Activated T-cell treated with anti-CD3 and anti-CD28 coated beads for 48 hours (primary cell): ENCODE measurements at regions not wholly inside any gene's neighbourhood (a gene's known extent, or its start where the extent isn't known, plus 50 kb on each side); places are given as distances from the start of the nearest gene placed in this dataset.
"Not testable (repeated sequence)": the region's sequence is repeated elsewhere in the genome, so short reads cannot be mapped to it uniquely, and the experiment has no call there.

Source experiments
- DNase-seq: peaks from one replicate; pipeline ENCODE4 v3.0.0-alpha.2; 2020; ENCODE audit warnings: low read depth

GRCh38 chr3:176870451-176870850, 326.8 kb downstream of the TBL1XR1 start:
- DNase-seq: no peak

GRCh38 chr3:176867681-176868663, 329.3 kb downstream of the TBL1XR1 start:
- DNase-seq: no peak

GRCh38 chr3:176861137-176861536, 336.1 kb downstream of the TBL1XR1 start:
- no peak for DNase-seq

- DNase-seq: no peak
Measured at GRCh38 chr3:176856721-176857120, 340.6 kb downstream of the TBL1XR1 start.

- no peak for DNase-seq
Measured at GRCh38 chr3:176855901-176856486, 341.3 kb downstream of the TBL1XR1 start.

GRCh38 chr3:176855213-176855612, 342.1 kb downstream of the TBL1XR1 start:
- no peak for DNase-seq

- no peak for DNase-seq
Measured at GRCh38 chr3:176850498-176850897, 346.8 kb downstream of the TBL1XR1 start.

GRCh38 chr3:176848431-176849214, 348.7 kb downstream of the TBL1XR1 start:
- DNase-seq: no peak

- no peak for DNase-seq
Measured at GRCh38 chr3:176842914-176843313, 354.4 kb downstream of the TBL1XR1 start.

- DNase-seq: no peak
Measured at GRCh38 chr3:176840641-176841286, 356.5 kb downstream of the TBL1XR1 start.

GRCh38 chr3:176839901-176840300, 357.4 kb downstream of the TBL1XR1 start:
- no peak for DNase-seq

GRCh38 chr3:176839466-176839865, 357.8 kb downstream of the TBL1XR1 start:
- DNase-seq: no peak

GRCh38 chr3:176827244-176827643, 370.0 kb downstream of the TBL1XR1 start:
- DNase-seq: not testable (repeated sequence)

GRCh38 chr3:176824811-176825210, 372.5 kb downstream of the TBL1XR1 start:
- DNase-seq: no peak

- DNase-seq: no peak
Measured at GRCh38 chr3:176820764-176821163, 376.5 kb downstream of the TBL1XR1 start.

GRCh38 chr3:176816937-176817336, 380.3 kb downstream of the TBL1XR1 start:
- no peak for DNase-seq

GRCh38 chr3:176814285-176814684, 383.0 kb downstream of the TBL1XR1 start:
- peak; percentile 9 for DNase-seq

GRCh38 chr3:176807938-176808337, 389.3 kb downstream of the TBL1XR1 start:
- DNase-seq: no peak

GRCh38 chr3:176799675-176800074, 397.6 kb downstream of the TBL1XR1 start:
- no peak for DNase-seq

- DNase-seq: no peak
Measured at GRCh38 chr3:176798680-176799079, 398.6 kb downstream of the TBL1XR1 start.

- no peak for DNase-seq
Measured at GRCh38 chr3:176796371-176796770, 400.9 kb downstream of the TBL1XR1 start.

GRCh38 chr3:176795891-176796290, 401.4 kb downstream of the TBL1XR1 start:
- DNase-seq: no peak
